Loucy (cell line): ENCODE measurements at regions not wholly inside any gene's neighbourhood (a gene's known extent, or its start where the extent isn't known, plus 50 kb on each side); places are given as distances from the start of the nearest gene placed in this dataset.

Source experiments
- EZH2phosphoT487 ChIP-seq: fragments of 200-600 bp; IDR thresholded peaks from 2 replicates; pipeline ENCODE4 v1.6.1; 2018; ENCODE audit warnings: antibody characterized with exemption, mild to moderate bottlenecking, moderate library complexity, borderline replicate concordance
- TF ChIP-seq, protein P1 (sequence below): fragments of 200-600 bp; sonication (generic); conservative IDR thresholded peaks from 2 replicates; pipeline ENCODE4 v1.5.1; 2014; ENCODE audit warnings: mild to moderate bottlenecking, antibody characterized with exemption, low read length

DNA sequence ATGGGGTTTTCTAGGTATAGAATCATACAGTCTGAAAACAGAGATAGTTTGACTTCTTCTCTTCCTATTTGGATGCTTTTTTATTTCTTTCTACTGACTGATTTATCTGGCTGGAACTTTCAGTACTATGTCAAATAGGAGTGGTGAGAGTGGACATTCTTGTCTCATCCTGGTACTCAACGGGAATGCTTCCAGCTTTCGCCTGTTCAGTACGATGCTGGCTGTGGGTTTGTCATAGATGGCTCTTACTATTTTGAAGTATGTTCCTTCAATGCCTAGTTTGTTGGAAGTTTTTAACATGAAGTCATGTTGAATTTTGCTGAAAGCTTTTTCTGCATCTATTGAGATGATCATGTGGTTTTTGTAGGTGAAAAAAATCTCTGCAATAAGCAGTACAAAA is 730.4 kb downstream of the PLCL1 start:
- TF ChIP-seq, protein P1, sequence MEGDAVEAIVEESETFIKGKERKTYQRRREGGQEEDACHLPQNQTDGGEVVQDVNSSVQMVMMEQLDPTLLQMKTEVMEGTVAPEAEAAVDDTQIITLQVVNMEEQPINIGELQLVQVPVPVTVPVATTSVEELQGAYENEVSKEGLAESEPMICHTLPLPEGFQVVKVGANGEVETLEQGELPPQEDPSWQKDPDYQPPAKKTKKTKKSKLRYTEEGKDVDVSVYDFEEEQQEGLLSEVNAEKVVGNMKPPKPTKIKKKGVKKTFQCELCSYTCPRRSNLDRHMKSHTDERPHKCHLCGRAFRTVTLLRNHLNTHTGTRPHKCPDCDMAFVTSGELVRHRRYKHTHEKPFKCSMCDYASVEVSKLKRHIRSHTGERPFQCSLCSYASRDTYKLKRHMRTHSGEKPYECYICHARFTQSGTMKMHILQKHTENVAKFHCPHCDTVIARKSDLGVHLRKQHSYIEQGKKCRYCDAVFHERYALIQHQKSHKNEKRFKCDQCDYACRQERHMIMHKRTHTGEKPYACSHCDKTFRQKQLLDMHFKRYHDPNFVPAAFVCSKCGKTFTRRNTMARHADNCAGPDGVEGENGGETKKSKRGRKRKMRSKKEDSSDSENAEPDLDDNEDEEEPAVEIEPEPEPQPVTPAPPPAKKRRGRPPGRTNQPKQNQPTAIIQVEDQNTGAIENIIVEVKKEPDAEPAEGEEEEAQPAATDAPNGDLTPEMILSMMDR, result no peak
- TF ChIP-seq EZH2phosphoT487, result no peak
